ENCODE measurements at regions not wholly inside any gene's neighbourhood (a gene's known extent, or its start where the extent isn't known, plus 50 kb on each side); places are given as distances from the start of the nearest gene placed in this dataset.

DNA sequence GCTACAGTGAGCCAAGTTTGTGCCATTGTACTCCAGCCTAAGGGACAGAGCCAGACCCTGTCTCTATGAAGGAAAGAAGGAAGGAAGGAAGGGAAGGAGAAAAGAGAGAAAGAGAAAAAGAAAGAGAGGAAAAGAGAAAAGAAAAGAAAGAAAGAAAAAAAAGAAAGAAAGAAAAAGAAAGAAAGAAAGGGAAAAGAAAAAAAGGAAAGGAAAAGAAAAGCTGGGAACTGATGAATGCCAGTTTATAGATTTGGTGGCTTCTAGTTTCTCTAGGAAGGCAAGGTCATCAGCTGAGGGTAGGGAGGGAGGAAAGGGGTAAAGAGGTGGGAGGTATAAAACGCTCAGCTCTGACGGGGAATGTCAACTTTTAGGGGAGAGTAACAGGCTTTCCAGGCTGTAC, 62.3 kb upstream of the AKT3 start:
- TF ChIP-seq CTCF (IDR thresholded peaks at IDR 0.05) (no peak), POLR2A (IDR thresholded peaks at IDR 0.05) (no peak), POLR2AphosphoS5 (IDR thresholded peaks at IDR 0.05) (no peak)
